Keratinocyte (primary cell): ENCODE measurements at regions not wholly inside any gene's neighbourhood (a gene's known extent, or its start where the extent isn't known, plus 50 kb on each side); places are given as distances from the start of the nearest gene placed in this dataset.

Experiments
- CTCF ChIP-seq, 3 experiments: IDR thresholded peaks in 1 of 3; conservative IDR thresholded peaks in 1 of 3; optimal IDR thresholded peaks in 1 of 3; 2 replicates in 2 of 3; 3 replicates in 1 of 3; pipeline versions ENCODE3 to v1.5.1; 2011; ENCODE audit warnings: low read length in 3 of 3, mild to moderate bottlenecking in 3 of 3, moderate library complexity in 2 of 3, control low read depth in 1 of 3, inconsistent platforms in 1 of 3; ENCODE audit not compliant: insufficient read depth in 2 of 3; ENCODE audit errors: extremely low read depth in 1 of 3
- EZH2 ChIP-seq: IDR thresholded peaks from one replicate; pipeline ENCODE4 v1.6.1; 2012; ENCODE audit warnings: inconsistent platforms, mild to moderate bottlenecking, low read length, moderate library complexity

- no peak for TF ChIP-seq CTCF (optimal IDR thresholded peaks at IDR 0.05 in 1 of 3, IDR thresholded peaks at IDR 0.05 in 1 of 3, conservative IDR thresholded peaks at IDR 0.05 in 1 of 3; ENCODE audit: extremely low read depth in 1 of 3, insufficient read depth in 2 of 3, low read length in 3 of 3)
- TF ChIP-seq EZH2, result no peak
Measured at GRCh38 chr10:59577984-59578383, 131.7 kb downstream of the SLC16A9 start.
